Adrenal gland (tissue), 5 donors: ENCODE measurements at regions not wholly inside any gene's neighbourhood (a gene's known extent, or its start where the extent isn't known, plus 50 kb on each side); places are given as distances from the start of the nearest gene placed in this dataset.

ENCODE experiments used
- CTCF ChIP-seq, 6 experiments: fragments of 450-650 bp in 4 of 6; fragments of 200-600 bp in 2 of 6; sonication (generic) in 1 of 6; IDR thresholded peaks; 1 replicate in 5 of 6; 2 replicates in 1 of 6; pipeline versions ENCODE4 v1.5.1 to v1.8.0; 2016 to 2021; ENCODE audit warnings: antibody characterized with exemption in 6 of 6, mild to moderate bottlenecking in 2 of 6, moderate library complexity in 1 of 6
- POLR2A ChIP-seq, 2 donors: fragments of 450-650 bp; IDR thresholded peaks; one replicate each; pipeline ENCODE4 v1.6.1; 2017; ENCODE audit warnings: antibody characterized with exemption in 2 of 2, mild to moderate bottlenecking in 2 of 2, moderate library complexity in 1 of 2
- donor health status: DM: no; HTN: no; CAD: no.

DNA sequence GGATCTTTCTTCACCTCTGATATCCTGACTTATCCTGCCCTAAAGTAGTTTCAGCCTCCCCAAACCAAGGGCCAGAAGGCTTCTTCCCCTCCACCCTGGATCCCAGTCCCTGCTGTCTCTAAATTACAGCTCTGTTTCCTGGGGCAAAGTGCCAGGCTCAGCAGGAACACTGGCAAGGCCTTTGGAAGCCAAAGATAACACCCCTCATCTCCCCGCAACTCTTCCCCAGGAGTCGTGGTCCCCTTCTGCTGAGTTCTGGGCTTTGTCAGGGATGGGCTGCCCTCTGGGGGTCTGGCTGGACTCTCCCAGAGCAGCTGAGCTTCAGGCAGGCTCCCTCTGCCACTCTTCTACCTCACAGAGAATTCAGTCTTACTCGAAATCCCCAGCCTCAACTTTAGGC lies 53.8 kb upstream of the AMPD3 start:
- TF ChIP-seq POLR2A (IDR thresholded peaks at IDR 0.05): no peak
- TF ChIP-seq CTCF (IDR thresholded peaks at IDR 0.05): no peak
